GM10266 (cell line): ENCODE measurements at regions not wholly inside any gene's neighbourhood (a gene's known extent, or its start where the extent isn't known, plus 50 kb on each side); places are given as distances from the start of the nearest gene placed in this dataset.

Experiments
- DNase-seq: peaks from one replicate; pipeline ENCODE4 v3.0.0; 2012; ENCODE audit errors: extremely low spot score
- TF ChIP-seq, protein P1 (sequence below): IDR thresholded peaks from 2 replicates; pipeline ENCODE4 v1.5.1; 2012; ENCODE audit warnings: mild to moderate bottlenecking, low read depth; ENCODE audit not compliant: control insufficient read depth, insufficient read depth; ENCODE audit errors: missing control alignments

DNA sequence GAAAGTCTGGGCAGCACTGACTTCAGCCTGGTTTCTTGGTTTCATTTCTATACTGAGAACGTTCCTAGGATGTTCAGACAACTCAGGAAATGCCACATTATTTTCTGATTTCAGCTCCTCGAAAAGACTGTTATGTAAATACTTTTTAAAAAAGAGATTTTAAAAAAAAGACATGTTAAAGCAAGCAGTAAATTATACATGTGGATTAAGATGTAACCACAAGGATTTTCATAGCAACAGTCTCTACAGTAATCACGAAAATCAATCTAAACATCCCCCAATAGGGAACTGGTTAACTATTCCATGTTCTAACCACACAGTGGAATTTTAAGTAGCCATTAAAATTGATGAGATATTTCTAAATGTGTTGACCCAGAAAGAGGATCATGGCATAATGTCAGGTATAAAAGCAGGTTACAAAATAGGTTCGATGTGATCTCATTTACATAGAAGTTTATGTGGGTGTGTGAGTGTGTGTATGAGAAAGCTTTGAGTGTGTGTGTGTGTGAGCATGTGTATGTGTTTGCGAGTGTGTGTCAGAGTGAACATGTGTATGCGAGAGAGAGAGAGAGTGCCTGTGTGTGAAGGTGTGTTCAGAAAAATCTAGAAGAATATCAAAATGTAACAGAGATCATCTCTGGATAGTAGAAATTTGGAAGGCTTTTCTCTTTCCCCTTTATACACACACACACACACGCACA, 63.0 kb upstream of the ERCC4 start:
- TF ChIP-seq, protein P1, sequence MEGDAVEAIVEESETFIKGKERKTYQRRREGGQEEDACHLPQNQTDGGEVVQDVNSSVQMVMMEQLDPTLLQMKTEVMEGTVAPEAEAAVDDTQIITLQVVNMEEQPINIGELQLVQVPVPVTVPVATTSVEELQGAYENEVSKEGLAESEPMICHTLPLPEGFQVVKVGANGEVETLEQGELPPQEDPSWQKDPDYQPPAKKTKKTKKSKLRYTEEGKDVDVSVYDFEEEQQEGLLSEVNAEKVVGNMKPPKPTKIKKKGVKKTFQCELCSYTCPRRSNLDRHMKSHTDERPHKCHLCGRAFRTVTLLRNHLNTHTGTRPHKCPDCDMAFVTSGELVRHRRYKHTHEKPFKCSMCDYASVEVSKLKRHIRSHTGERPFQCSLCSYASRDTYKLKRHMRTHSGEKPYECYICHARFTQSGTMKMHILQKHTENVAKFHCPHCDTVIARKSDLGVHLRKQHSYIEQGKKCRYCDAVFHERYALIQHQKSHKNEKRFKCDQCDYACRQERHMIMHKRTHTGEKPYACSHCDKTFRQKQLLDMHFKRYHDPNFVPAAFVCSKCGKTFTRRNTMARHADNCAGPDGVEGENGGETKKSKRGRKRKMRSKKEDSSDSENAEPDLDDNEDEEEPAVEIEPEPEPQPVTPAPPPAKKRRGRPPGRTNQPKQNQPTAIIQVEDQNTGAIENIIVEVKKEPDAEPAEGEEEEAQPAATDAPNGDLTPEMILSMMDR, result no peak
- DNase-seq, result no peak

DNA sequence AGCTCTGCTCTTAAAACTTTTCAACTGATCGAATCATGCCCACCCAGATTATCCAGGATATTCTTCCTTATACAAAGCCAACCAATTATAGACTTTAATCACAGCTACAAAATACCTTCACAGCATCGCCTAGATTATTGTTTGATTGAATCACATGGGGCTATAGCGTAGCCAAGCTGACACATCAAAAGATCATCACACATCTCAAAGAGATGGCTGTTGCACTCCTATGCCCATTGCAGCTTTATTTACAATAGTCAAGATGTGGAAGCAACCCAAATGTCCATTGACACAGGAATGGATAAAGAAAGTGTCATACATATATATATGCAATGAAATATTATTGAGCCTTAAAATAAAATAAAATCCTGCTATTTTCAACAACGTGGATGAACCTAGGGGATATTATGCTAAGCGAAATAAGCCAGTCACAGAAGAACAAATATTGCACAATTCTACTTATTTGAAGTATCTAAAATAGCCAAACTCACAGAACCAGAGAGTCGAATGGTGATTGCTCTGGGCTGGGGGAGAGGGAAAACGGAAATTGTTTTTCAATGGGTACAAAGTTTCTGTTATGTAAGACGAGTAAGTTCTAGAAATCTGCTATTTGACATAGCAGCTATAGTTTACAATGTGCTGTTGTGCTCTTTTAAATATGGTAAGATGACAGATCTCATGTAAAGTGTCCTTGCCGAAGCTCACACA, 60.9 kb upstream of the ERCC4 start:
- TF ChIP-seq, protein P1, result no peak
- no peak for DNase-seq

DNA sequence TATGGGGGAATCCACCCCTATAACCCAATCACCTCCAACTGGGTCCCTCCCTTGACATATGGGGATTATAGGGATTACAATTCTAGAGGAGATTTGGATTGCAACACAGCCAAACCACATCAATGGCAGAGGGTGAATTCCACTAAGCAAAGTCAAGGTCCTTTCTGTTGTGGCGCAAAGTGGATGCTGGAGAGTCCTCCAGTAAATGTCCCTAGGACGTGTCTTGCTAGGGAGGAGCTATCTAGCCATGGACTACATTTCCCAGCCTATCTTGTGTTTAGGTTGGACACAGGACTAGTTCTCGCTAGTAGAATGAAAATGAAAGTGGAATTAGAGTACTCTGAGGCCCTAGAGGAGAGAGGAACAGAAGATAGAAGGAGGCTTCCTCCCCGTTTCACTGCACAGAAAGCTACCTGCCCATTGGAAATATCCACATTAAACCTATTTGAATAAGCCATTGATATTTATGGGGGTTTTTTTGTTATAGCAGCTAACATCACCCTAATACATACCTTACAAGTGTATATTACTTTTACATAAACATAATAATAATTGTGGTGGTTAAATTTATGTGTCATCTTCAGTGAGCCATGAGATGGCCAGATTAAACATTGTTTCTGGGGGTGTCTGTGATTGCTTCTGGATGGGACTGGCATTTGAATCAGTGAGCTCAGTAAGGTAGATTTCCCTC, 56.7 kb upstream of the ERCC4 start:
- TF ChIP-seq, protein P1, result no peak
- no peak for DNase-seq

DNA sequence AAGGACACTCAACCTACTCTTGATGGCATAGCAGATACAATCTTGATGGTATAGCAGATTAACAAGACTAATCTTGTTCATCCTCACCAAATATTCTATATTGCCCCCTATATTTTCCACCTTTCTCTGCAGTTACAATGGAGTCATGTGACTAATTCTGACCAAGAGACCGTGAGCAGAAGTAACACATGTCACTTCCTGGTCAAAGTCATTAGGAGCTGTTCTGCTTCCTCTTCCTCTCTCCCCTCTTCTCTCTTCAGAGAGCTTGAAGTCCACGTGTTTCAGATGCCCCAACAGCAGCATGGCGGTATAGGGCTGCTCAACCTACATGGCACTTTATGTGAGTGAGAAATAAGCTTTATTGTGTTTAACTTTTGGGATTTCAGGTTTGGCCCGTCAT, 55.3 kb upstream of the ERCC4 start:
- TF ChIP-seq, protein P1, result no peak
- no peak for DNase-seq

DNA sequence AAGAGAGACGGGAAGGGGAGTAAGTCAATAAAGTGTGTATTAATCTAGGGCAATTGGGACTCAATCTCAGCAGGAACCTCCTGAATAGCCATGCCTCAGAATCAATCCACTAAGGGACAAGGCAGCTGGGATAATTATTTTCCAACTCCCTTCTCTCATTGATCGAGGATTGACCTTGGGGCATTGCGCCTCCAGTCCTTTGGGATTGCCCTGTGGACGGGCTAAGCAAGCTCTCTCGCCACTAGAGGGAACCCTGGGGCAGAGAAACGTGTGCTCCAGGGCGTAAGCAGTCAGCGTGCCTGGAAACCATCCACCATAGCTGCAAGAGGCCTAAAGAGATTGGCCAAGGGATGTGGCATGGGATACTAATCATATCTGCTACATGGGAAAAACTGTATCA, 53.9 kb upstream of the ERCC4 start:
- DNase-seq, result peak; percentile 69
- TF ChIP-seq, protein P1, result peak; percentile 76
